ENCODE measurements at regions not wholly inside any gene's neighbourhood (a gene's known extent, or its start where the extent isn't known, plus 50 kb on each side); places are given as distances from the start of the nearest gene placed in this dataset.

DNA sequence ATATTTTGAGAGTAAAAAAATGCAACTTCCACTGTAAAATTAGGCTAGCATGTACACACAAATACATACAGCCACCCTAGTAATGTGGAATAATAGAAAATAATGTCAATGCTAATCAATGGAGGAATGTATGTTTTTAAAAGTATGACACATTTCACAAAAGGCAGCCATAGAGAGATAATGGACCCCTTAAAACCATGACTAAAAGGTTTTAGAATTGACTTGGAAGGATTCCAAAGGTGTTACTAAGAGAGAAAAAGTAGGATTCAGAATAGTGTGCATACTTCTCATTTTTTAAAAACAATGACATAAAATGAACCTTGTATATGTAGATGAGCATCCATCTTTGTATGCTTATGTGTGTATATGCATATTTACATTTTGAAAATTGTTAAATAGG lies 597.9 kb upstream of the PCDH9 start:
- H3K4me3 ChIP-seq (ENCODE audit: low read depth, low read length): no peak overlapping the region
- no peak for TF ChIP-seq CTCF (IDR thresholded peaks at IDR 0.05; ENCODE audit: low read depth, low read length)

DNA sequence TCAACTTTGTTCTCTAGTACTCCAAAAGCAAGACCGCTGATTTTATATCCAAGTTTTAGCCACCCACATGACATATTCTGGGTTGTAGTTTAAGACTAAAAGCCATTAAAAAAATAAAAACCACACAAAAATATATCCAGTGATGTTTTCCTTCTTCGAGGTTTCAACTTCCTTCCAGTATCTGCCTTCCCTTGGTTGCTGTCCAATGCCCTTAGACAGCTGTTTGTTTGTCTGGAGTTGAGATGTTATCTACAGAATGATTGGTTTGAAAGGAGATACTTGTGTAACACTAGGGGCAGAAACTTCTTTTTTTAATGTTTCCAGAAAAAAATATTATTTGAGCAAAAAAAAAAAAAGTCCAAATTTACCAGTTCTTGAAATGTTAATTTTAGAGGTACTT lies 591.5 kb upstream of the PCDH9 start:
- H3K4me3 ChIP-seq (ENCODE audit: low read depth, low read length): no peak overlapping the region
- no peak for TF ChIP-seq CTCF (IDR thresholded peaks at IDR 0.05; ENCODE audit: low read depth, low read length)

DNA sequence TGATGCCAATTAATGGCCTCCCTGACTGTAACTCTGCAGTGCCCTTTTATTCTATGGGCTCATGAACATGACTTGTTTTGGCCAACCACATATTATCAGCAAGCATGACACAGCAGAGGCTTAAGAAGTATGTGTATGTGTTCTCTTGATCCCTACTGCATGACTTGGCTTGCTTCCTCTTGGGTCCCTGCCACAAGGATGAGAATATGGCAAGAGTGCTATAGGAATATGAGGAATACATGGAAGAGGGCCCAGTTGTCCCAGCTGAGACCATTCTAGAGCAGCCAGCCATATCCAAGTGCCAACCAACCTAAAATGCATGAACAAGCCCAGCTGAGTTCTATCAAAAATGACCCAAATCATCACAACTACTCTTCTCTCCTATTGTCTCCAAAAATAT lies 576.7 kb upstream of the PCDH9 start:
- TF ChIP-seq CTCF (IDR thresholded peaks at IDR 0.05; ENCODE audit: low read depth, low read length): no peak
- no peak overlapping the region for H3K4me3 ChIP-seq (ENCODE audit: low read depth, low read length)

GRCh38 chr13:67803118-67803517 lies 573.0 kb upstream of the PCDH9 start:
- TF ChIP-seq CTCF (IDR thresholded peaks at IDR 0.05; ENCODE audit: low read depth, low read length): no peak

DNA sequence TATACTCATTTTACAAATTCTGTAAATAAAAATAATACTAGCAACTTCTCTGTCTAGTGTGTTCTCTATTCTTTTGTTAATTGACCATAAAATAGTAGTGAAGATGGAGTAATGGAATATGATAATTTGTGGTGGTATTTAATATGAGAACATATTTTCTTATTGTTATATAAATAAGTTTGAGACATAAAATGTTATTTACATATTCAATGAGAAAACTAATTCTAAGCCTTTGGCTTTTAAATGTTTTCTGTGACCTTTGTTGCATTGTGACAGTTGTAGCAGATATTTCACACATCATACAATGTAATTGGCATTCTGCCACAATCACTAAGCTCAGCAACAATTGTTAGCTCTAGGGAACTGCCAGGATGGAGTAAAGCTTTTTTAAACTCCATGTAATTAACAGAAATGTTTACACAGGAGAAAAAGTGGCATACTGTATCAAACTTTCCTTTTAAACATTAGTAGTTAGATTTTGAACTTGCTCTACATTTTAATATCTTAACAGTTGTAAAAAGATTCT lies 562.1 kb upstream of the PCDH9 start:
- no peak for TF ChIP-seq CTCF (IDR thresholded peaks at IDR 0.05; ENCODE audit: low read depth, low read length)
- no peak overlapping the region for H3K4me3 ChIP-seq (ENCODE audit: low read depth, low read length)

More at GRCh38 chr13:67803118-67803517, 573.0 kb upstream of the PCDH9 start:
- H3K4me3 ChIP-seq (ENCODE audit: low read depth, low read length): no peak overlapping the region

- TF ChIP-seq CTCF (IDR thresholded peaks at IDR 0.05; ENCODE audit: low read depth, low read length): no peak
- no peak overlapping the region for H3K4me3 ChIP-seq (ENCODE audit: low read depth, low read length)
Observed at GRCh38 chr13:67791047-67791446, 560.9 kb upstream of the PCDH9 start.

DNA sequence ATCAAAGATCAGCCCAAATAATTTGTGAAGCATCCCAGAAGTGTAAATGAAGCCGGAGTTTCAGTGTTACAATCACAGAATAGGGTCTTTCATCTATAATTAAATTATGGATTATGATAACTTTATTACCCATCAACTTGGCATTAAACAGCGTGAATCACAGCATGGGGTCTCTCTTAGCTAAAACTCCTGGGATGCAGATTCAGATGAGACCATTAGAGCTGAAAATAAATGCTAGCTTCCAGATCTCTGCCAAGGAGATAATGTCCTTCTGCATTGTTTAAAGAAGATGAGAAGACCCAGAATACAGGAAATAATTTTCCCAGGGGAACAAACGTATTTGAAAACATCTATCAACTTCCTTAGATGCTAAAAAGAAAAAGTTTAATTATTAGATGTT lies 546.0 kb upstream of the PCDH9 start:
- no peak overlapping the region for H3K4me3 ChIP-seq (ENCODE audit: low read depth, low read length)
- TF ChIP-seq CTCF (IDR thresholded peaks at IDR 0.05; ENCODE audit: low read depth, low read length): no peak

All from WI38 (cell line).